Colonic mucosa (tissue), 4 donors: ENCODE measurements at regions not wholly inside any gene's neighbourhood (a gene's known extent, or its start where the extent isn't known, plus 50 kb on each side); places are given as distances from the start of the nearest gene placed in this dataset.

ENCODE experiments used
- DNase-seq: peaks from one replicate; pipeline ENCODE4 v3.0.0-alpha.2; 2020
- H3K27ac ChIP-seq: fragments of 200-600 bp; one replicate; pipeline ENCODE4 v1.8.0; 2021
- H3K27me3 ChIP-seq: fragments of 200-600 bp; one replicate; pipeline ENCODE4 v1.8.0; 2021
- H3K36me3 ChIP-seq: fragments of 200-600 bp; one replicate; pipeline ENCODE4 v1.8.0; 2021
- H3K4me1 ChIP-seq: fragments of 200-600 bp; one replicate; pipeline ENCODE4 v1.8.0; 2021; ENCODE audit warnings: mild to moderate bottlenecking
- H3K4me3 ChIP-seq: fragments of 200-600 bp; one replicate; pipeline ENCODE4 v1.8.0; 2021
- H3K9ac ChIP-seq, 2 donors: one replicate each; pipeline ENCODE4 v1.7.0; 2013; ENCODE audit warnings: control low read depth in 2 of 2, low read depth in 2 of 2, low read length in 2 of 2
- H3K9me3 ChIP-seq: fragments of 200-600 bp; one replicate; pipeline ENCODE4 v1.8.0; 2021
- intact Hi-C: fragments of 100-400 bp; cut with DNase I; formaldehyde crosslinking; loops from one replicate; pipeline ENCODE4 v1.14.1; 2022
- TF ChIP-seq, protein P1 (sequence below): fragments of 200-600 bp; IDR thresholded peaks from one replicate; pipeline ENCODE4 v1.8.0; 2022; ENCODE audit warnings: antibody characterized with exemption, mild to moderate bottlenecking
- donor health status: healthy.
- donor health status: DM: no; HTN: no; CAD: no.
- donor health status: DM: no; HTN: no; CAD: no.

DNA sequence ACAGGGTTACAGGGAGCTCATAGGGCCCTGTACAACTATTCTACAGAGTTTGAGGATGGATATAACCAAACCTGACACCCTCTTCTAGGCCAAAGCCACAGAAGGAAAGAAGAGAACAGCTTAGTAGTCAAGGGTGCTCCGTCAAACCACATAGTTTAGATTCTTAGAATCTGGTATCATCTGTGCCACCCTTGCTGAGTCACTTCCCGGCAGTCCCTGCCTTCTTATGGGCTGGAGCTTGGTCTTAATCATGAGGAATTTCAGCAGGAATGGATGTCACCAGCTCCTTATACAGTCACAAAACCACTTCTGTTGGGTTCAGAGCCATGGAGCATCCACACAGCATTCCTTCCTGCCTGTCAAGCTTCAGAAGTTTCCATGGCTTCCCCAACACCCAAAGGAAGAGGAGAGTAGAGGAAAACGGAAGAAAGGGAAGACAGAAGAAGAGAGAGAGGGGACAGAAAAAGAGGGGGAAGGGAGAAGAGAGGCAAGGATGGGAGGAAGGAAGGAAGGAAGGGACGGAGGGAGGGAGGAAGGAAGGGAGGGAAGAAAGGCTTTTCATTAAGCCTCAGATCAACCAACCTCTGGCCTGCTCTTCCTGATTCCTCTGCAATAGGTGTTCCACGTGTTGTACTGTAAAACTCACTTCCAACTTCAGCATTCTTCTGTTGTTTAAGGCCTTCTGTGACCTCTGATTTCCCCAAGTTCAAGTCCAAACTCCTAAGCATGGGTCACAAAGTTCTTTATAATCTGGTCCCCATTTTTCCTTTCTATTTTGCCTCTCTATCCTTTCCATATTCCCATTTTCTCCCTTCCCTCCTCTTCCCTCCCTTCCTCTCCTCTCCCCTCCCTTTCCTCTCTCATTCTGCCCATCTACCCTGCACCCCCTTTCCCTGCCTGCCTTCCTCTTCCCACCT is 246.1 kb upstream of the TNP1 start:
- Histone ChIP-seq H3K27me3 (no peaks in the 10 kb centered on the region), H3K27ac (no peak overlapping the region), H3K9me3 (no peaks in the 10 kb centered on the region), H3K4me3 (no peak overlapping the region), H3K4me1 (no peaks in the 10 kb centered on the region), H3K36me3 (no peaks in the 10 kb centered on the region), H3K9ac (no peak overlapping the region)
- TF ChIP-seq, protein P1, sequence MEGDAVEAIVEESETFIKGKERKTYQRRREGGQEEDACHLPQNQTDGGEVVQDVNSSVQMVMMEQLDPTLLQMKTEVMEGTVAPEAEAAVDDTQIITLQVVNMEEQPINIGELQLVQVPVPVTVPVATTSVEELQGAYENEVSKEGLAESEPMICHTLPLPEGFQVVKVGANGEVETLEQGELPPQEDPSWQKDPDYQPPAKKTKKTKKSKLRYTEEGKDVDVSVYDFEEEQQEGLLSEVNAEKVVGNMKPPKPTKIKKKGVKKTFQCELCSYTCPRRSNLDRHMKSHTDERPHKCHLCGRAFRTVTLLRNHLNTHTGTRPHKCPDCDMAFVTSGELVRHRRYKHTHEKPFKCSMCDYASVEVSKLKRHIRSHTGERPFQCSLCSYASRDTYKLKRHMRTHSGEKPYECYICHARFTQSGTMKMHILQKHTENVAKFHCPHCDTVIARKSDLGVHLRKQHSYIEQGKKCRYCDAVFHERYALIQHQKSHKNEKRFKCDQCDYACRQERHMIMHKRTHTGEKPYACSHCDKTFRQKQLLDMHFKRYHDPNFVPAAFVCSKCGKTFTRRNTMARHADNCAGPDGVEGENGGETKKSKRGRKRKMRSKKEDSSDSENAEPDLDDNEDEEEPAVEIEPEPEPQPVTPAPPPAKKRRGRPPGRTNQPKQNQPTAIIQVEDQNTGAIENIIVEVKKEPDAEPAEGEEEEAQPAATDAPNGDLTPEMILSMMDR: no peak
- DNase-seq: no peak
- intact Hi-C loops: no loop called here

DNA sequence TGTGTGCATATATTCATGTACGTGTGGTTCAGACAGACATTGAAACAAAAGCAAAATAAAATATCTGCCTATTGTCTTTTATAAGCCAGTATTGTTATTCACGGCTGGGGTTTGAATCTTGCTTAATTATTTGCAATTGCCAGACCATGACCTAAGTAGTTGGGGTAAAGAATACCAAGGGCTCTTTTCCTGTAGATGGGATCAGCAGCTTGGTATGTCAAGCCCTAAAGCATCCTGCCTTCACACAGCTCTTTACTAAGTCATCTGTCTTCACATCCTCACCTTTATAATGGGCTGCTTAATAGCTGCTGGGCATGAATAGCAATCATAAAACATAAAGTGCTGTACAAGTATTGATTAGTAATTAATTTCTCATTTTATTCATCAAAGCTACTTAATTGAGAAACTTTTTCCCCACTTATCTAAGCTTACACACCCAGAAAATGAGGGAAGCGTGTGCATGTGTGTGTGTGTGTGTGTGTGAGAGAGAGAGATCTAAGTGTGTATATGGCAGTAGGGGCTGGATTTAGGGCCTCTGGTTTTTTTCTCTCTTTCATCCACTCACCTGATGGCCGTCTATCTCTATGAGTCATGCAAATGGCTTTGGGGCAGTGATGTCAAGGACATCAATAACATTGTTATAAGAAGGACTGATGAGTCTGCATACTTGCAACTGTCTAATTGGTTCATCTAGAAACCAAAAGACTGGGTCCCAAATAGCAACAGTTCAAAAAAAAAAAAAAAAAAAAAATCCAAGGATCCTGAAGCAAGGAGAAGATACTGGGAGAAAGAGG is 244.1 kb upstream of the TNP1 start:
- DNase-seq: no peak
- Histone ChIP-seq H3K27ac (no peak overlapping the region), H3K27me3 (no peaks in the 10 kb centered on the region), H3K4me3 (no peak overlapping the region), H3K4me1 (no peaks in the 10 kb centered on the region), H3K36me3 (no peaks in the 10 kb centered on the region), H3K9ac (no peak overlapping the region), H3K9me3 (no peaks in the 10 kb centered on the region)
- intact Hi-C loops: no loop called here
- TF ChIP-seq, protein P1: no peak

DNA sequence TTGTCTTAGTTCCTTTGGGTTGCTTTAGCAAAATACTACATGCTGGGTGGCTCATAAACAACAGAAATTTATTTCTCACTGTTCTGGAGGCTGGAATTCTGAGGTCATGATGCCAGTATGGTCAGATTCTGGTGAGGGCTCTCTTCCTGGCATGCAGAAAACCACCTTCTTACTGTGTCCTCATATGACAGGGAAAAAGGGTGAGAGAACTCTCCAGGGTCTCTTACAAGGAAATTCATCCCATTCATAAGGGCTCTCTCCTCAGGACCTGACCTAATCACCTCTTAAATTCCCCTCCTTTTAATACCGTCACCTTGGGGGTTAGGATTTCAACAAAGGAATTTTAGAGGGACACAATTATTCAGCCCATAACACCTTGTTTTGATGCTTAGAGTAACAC is 243.1 kb upstream of the TNP1 start:
- no peak overlapping the region for H3K27ac ChIP-seq
- no peak overlapping the region for H3K4me3 ChIP-seq
- H3K4me1 ChIP-seq: no peaks in the 10 kb centered on the region
- H3K9me3 ChIP-seq: no peaks in the 10 kb centered on the region
- TF ChIP-seq, protein P1: no peak
- H3K36me3 ChIP-seq: no peaks in the 10 kb centered on the region
- intact Hi-C loops: no loop called here
- H3K9ac ChIP-seq: no peak overlapping the region
- H3K27me3 ChIP-seq: no peaks in the 10 kb centered on the region
- no peak for DNase-seq

DNA sequence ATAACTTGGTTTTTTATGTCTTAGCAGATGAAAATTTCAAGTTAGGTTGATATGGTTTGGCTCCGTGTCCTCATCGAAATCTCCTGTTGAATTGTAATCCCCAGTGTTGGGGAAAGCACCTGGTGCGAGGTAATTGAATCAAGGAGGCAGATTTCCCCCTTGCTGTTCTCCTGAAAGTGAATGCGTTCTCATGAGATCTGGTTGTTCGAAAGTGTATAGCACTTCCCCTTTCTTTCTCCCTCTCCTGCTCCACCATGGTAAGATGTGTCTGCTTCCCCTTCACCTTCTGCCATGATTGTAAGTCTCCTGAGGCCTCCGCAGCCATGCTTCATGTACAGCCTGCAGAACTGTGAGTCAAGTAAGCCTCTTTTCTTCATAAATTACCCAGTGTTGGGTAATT is 242.1 kb upstream of the TNP1 start:
- no peak for DNase-seq
- intact Hi-C loops: no loop called here
- Histone ChIP-seq H3K9me3 (no peaks in the 10 kb centered on the region), H3K9ac (no peak overlapping the region), H3K27me3 (no peaks in the 10 kb centered on the region), H3K27ac (no peak overlapping the region), H3K36me3 (no peaks in the 10 kb centered on the region), H3K4me1 (no peaks in the 10 kb centered on the region), H3K4me3 (no peak overlapping the region)
- TF ChIP-seq, protein P1: no peak

DNA sequence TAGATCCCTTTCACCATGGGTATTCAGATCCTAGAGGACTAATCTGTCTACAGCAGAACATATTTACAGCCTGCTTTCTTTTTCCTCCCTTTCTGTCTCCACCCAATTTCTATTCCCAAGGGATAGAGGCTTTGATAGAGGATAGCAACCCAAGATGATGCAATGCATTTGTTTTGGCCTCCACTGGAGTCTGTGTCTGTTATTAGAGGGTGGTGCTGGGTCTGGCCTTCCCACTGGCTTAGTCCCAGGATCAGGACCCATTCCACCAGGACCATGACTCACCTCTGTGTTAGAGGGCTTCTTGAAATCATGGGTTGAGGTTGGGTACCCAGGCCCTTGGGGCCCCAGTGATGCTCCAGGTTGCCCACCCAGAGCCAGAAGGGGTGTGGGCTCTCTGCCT is 239.7 kb upstream of the TNP1 start:
- TF ChIP-seq, protein P1: no peak
- Histone ChIP-seq H3K4me1 (no peaks in the 10 kb centered on the region), H3K9ac (no peak overlapping the region), H3K27me3 (no peaks in the 10 kb centered on the region), H3K4me3 (no peak overlapping the region), H3K9me3 (no peaks in the 10 kb centered on the region), H3K27ac (no peak overlapping the region), H3K36me3 (no peaks in the 10 kb centered on the region)
- intact Hi-C loops: no loop called here
- DNase-seq: no peak
